Suppressor macrophage treated with lipopolysaccharide for 4 hours (primary cell): ENCODE measurements at regions not wholly inside any gene's neighbourhood (a gene's known extent, or its start where the extent isn't known, plus 50 kb on each side); places are given as distances from the start of the nearest gene placed in this dataset.

Experiments used
- DNase-seq: peaks from one replicate; pipeline ENCODE4 v3.0.0-alpha.2; 2020

GRCh38 chr13:61728471-61728870 lies 312.8 kb upstream of the PCDH20 start:
- no peak for DNase-seq

GRCh38 chr13:61727767-61728166 lies 312.1 kb upstream of the PCDH20 start:
- no peak for DNase-seq

GRCh38 chr13:61725806-61726205 lies 310.2 kb upstream of the PCDH20 start:
- no peak for DNase-seq

- DNase-seq, result no peak
These were observed 306.5 kb upstream of the PCDH20 start for GRCh38 chr13:61722119-61722518.

GRCh38 chr13:61712621-61713020 lies 297.0 kb upstream of the PCDH20 start:
- DNase-seq, result no peak

GRCh38 chr13:61709258-61709657 lies 293.6 kb upstream of the PCDH20 start:
- no peak for DNase-seq

GRCh38 chr13:61706899-61707298 lies 291.2 kb upstream of the PCDH20 start:
- DNase-seq, result no peak

GRCh38 chr13:61700620-61701019 lies 285.0 kb upstream of the PCDH20 start:
- no peak for DNase-seq

- DNase-seq, result no peak
These were observed 284.5 kb upstream of the PCDH20 start for GRCh38 chr13:61700181-61700580.

GRCh38 chr13:61696676-61697075 lies 281.0 kb upstream of the PCDH20 start:
- no peak for DNase-seq

GRCh38 chr13:61695147-61695546 lies 279.5 kb upstream of the PCDH20 start:
- DNase-seq, result no peak

- no peak for DNase-seq
These were observed 277.0 kb upstream of the PCDH20 start for GRCh38 chr13:61692691-61693090.

GRCh38 chr13:61685682-61686012 lies 270.0 kb upstream of the PCDH20 start:
- DNase-seq, result no peak

- DNase-seq, result no peak
These were observed 269.5 kb upstream of the PCDH20 start for GRCh38 chr13:61684976-61685681.

GRCh38 chr13:61672756-61673155 lies 257.1 kb upstream of the PCDH20 start:
- DNase-seq, result no peak

GRCh38 chr13:61670384-61671161 lies 254.9 kb upstream of the PCDH20 start:
- no peak for DNase-seq

- no peak for DNase-seq
These were observed 249.4 kb upstream of the PCDH20 start for GRCh38 chr13:61664801-61665705.

GRCh38 chr13:61654481-61654880 lies 238.8 kb upstream of the PCDH20 start:
- no peak for DNase-seq

GRCh38 chr13:61648547-61648946 lies 232.9 kb upstream of the PCDH20 start:
- no peak for DNase-seq

- no peak for DNase-seq
These were observed 196.5 kb upstream of the PCDH20 start for GRCh38 chr13:61612192-61612591.

- no peak for DNase-seq
These were observed 192.5 kb upstream of the PCDH20 start for GRCh38 chr13:61608138-61608537.

GRCh38 chr13:61600360-61601033 lies 184.8 kb upstream of the PCDH20 start:
- no peak for DNase-seq

GRCh38 chr13:61592489-61592888 lies 176.8 kb upstream of the PCDH20 start:
- DNase-seq, result no peak
